Germinal center (tissue), 1 donor: ENCODE measurements at regions not wholly inside any gene's neighbourhood (a gene's known extent, or its start where the extent isn't known, plus 50 kb on each side); places are given as distances from the start of the nearest gene placed in this dataset.

Experiments
- DNase-seq: peaks from one replicate; pipeline ENCODE4 v3.0.0; 2012; ENCODE audit warnings: mixed read lengths, low spot score

DNA sequence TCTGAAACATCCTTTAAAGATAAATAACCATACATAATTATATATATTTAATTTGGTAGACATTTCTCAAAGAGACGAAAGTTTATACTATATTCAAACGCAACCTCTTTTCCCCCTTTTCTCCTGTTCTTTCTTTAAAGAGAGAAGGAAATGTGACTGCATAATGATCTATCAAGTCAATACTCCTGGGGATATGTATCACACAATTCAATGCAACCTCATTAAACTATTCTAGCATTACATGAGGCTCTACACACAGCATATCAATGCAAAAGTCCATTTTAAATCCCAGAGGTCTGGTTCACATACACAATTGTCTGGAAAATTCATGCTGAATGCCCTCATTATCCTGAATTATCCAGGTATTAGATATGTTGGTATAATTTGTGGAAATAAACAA, 330.7 kb downstream of the LMX1A start:
- DNase-seq = no peak

DNA sequence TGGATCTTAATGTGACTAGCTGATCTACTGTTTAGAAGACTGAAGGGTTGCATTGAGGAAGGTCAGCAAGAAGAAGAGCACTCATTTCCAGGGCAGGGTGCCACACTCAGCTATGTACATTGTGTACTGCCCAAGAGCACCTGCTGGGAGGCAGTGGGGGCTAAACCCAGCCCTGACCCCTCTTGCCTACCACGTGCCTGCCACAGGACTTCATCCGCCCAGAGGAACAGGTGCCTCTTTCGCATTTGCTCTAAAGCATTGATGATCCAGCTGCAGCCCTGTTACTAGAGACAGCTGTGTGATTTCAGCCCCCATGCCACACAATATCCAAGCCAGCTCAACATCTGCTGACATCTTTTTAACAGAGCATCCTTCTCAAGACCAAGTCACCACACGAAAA, 341.8 kb downstream of the LMX1A start:
- DNase-seq = no peak

DNA sequence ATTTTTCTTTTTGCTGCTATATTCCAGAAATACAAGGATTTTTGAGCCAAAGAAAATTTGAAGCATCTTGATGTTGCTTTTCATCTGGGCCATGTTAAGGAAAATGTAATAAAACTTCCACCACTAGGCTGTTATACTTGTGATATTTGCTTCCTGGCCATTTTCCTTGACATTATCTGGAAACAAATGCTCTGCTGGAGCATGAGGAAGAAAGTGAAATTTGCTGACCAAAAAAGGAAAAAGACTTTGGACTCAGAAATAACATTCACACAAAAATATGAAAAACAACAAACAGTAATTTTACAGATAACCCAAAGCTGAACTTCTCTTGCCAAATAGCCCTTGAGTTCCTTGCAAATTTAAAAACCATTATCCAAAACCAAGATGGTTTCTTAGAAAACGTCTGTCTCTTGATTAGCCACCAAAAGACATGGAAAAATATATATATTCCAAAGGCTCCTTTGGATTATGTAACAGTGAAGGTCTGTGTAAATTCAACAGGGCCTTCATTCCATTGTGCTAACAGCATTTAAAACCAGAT, 344.5 kb downstream of the LMX1A start:
- no peak for DNase-seq

DNA sequence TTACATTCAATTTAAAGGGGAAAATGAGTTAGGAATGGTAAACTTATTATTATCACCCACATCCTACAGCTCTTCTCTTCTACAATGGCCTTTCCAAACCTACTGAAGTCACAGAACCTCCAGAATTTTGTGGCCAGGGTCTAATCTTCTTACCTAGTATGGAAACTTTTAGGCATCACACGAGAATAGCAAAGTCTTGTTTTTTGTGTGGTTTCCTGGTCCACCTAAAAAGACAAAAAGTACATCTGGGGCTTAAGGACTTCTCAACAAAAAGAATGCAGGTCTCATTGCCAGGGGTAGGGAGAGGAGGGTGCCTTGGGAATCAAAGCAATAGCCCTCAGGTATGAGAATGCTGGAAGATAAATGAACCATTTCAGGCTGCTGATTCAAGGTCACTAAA, 345.3 kb downstream of the LMX1A start:
- DNase-seq = no peak

DNA sequence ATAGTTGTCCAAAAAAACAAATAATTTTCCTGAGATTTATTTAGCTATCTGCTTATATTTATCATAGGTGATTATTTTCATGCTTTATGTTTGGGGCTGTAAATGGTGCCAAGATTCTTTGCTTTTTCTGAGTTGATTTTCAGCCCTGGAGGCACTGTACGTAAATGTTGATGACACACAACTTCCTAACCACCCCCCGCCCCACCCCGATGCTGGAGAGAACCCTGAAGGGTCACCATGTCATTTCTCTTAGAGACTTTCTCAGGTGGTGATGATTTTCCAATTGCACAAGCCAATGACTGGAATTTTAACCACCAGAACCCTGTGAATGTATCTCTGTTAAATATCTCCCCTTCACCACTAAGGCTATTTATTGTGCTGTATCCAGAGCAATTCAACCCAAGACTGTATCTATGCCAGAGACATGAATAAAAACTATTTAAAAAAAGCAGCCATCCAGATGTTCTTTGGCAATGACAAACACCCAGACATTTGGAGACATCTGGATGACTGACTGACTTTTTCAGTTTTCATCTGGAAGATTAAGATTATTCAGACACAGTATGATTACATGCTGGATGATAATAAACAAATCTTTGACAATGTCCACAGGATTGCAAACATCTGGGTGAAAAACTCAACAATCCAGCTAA, 346.0 kb downstream of the LMX1A start:
- no peak for DNase-seq

DNA sequence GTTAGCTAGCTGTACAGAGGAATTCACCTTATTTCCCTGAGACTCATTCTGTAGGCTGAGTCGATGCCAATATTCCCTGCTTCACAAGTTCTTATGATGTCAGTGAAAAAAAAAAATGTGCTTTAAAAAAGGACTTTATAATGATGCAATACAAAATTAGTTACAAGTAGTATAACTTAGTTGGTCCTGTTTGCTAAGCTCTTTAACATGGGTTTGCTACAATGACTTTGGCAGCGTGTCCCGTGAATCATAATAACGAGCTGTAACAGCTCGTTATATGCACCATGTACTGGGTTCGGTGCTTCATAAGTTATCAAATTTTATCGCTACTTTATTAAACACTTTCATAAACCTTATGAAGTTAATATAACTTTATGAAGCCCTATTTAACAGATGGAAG, 349.7 kb downstream of the LMX1A start:
- no peak for DNase-seq

DNA sequence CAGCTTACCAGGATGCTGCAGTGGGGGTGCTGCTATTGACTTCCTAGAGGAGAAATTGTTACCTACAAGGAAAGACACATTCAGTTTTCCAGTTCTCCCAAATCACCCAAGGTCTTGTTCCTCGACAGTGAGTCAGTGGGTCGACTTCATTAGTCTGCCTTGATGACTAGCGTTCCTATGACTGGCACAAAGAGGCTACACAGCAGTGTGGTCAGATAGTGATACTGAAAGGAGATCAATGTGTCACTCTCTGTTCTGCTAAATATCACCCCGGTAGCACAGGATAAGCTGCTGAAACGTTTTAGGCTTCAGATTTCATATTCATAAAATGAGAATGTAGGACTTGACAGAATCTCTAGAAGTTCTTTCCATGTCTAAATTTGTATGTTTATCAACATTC, 357.4 kb downstream of the LMX1A start:
- DNase-seq = no peak

DNA sequence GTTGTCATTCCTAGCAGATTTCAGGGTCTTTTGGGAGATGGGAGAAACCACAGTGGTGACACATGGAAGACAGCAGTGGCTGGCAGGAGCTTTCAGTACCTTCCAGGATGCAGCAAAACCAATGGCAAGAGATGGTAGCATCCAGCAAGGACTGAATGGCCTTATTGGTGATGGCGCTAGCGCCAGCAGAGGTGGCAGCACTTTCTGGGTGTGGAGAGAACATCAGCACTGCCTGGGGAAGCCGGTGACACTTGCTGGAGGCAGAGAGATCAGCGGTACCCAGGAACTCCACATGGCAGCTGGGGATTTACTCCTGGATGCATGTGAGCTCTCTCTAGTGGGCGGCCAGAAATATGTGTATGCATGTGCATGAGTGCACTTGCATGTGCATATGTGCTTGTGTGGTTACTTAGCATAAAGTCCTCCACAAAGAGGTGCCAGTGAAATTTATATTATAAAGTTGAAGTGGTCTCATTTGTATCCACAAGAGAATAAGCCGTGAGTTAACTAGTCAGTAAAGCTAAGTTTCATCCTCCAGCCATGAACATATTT, 364.7 kb downstream of the LMX1A start:
- no peak for DNase-seq

DNA sequence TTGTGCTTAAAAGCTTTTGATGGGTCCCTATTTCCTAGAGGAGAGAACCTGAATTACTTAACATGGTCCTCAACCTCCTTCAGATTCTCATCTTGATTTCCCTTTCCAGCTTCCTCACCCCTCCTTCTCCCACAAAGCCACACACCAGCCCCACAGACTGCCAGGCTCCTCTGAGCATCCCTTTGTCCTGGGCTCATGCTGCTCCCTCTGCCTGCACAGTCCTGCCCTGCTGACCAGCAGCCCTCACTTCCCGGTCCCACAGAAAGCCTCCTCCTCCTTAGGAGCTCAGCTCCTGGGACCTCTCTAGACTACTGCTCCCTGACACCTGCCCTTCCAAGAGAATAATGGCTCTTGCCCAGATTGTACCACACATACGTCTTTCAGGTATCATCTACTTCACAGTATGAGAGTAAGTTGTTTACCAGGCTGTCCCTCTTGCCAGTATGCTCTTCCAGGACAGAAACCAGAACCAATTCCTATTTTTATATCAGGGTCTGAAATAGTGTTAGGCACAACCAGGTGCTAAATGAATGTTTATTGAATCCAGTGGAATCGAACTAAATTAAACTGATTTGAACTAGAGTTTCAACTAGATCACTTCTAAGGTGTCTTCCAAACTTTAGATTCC, 373.4 kb downstream of the LMX1A start:
- no peak for DNase-seq

DNA sequence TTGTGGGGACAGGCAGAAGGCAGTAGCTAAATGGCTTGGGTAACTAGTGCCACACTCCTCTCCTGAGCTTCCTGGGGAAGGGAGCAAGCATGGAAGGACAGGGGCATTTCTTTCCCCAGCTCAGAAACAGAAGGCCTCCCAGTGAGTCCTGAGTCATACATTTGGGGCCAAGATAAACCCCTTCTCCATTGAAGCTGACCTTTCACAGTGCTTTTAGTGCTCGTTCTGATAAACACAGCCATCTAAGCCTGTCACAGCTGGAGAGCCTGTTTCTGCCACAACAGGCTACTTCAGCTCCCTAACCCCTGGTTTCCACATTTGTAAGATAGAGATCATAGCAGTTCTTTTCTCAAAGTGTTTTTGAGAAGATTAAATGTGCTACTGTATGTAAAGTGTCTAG, 374.0 kb downstream of the LMX1A start:
- DNase-seq = no peak

DNA sequence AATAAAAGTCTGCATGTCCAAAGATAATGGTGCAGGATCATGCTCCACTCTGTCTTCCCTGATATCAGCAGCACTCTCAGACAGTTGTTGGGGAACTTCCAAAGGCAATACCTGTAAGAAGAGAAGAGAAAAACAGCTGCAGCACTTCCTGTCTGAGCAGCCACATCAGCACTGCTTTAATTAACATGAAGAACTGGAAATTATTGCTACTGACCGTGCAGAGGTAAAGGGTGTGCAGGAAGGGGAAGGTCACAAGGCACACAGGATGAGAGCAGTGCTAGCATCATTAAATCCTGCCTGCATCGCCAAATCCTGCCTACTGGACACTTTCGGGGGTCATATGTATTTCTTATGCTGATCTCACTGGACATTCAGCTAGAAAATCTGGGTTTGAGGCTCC, 379.0 kb downstream of the LMX1A start:
- no peak for DNase-seq

DNA sequence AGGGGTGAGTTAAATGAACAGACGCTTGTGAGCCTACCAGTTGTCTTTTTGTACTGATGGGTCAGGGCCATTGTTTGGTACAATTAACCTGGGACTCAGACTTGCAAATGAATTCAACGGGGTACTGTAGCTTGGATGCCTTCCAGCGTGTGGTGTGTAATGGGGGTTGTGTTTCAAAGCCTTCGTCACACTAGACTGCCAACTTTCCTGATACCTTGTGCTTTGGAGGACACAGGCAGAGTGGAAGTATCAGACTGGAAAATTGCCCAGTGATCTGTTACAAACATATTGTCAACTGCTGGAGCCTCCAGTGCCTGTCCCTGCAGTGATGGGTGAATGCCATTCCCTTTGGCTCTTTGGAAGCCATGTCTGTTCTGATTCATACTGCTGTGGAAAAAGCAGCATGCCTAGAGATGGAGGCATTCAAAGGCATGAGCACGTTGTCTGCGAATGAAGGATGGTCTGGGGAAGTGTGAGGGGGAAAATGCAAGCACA, 384.5 kb downstream of the LMX1A start:
- DNase-seq = no peak

DNA sequence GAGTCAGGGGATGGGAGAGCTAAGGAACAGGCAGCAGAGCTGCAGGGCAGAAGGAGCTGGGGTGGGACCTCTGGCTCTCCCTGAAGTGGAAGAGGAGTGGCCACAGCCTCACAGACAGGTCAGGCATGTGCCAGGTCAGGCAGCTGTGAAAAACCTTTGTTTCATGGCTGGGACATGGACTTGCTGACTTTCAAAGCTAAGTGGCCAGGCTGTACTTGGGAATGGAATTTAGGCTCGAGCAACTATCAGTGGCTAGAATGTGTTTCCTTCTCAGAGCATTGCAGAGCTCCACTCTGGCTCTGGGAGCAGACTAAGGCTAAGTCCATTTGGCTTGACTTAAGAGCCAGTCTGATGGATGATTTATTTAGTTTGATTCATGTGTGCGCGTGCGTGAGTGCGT, 385.1 kb downstream of the LMX1A start:
- DNase-seq = no peak

DNA sequence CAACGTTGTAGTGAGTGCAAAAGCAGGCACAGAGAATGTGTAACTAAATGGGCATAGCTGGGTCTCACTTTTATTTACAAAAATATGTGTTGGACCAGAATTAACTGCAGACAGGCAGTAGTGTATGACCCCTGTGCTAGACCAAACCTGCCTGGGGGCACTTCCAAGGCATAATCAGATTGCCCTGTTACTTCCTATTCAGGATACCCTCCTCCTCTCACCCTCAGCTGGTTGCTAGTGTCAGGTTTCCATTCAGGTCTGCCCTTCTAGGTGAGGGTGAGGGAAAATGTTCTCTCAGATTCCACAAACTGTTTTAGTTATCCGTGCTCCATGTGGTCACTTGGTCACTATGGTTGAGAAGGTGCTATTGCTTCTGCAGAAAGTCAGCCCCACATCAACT, 387.3 kb downstream of the LMX1A start:
- DNase-seq = no peak

DNA sequence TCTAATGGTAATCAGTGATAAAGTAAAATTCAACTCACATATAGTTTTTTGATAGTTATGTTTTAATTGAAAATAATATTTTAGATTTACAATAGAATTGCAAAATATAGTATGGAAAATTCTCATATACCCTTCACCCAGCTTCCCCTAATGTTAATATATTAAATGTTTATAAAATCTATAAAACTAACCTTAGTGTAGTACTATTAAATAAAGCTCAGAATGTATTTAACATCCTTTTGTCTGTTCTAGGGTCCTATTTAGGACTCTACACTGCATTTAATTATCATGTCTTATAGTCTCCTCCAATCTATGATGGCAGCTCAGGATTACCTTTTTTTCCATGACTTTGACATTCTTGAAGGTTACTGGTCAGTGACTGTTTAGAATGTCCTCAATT, 389.2 kb downstream of the LMX1A start:
- DNase-seq = no peak

DNA sequence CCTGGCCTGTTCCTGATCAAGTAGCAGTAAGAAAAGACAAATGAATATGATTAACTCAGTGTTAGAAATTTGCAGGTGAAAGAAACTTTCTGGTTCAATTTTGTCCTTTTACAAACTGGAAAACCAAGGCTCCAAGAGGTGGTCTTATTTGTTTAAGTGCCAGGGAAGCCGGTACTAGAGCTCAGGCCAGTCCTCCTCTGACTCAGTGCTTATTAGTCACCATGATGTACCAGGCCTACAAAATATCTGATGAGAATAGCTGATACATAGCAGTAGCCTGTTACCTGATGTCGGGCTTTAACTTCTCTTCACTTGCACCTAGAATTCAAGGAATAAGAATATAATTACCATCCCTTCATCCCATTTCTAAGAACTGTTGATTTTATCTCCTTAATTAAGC, 394.8 kb downstream of the LMX1A start:
- DNase-seq = no peak

DNA sequence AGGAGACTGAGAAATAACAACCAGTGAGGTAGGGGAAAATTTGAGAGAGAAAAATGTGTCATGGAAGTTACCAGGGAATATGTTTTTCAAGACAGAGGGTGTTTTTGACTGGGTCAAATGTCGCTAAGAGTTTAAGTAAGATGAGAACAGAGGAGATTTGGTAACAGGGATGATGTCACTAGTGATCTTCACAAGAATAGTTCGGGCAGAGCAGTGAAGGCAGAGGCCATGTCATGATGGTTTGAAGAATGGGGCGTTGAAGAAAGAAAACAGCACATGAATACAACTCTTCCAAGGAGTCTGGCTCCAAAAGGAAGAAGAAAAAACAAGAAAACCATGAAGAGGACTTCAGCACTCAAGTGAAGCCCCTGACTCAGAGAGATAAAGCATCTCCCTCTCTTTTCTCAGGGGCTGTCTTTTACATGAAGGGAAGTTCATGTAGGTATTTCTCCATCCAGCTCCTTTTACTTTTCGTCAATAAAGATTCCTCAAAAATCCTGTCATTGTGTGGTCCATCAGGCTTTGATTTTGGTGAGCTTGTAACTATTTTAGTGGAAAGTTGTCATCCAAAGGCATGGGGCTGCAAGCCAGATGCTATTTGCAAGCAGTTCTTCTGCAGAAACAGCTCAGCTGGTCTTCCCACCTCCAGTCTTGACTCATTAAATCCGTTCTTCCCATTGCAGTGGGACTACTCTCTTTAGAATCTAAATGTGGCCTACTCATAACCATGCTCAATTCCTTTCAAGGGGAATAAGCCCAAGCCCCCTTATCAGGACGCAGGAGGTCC, 397.3 kb downstream of the LMX1A start:
- DNase-seq = no peak

DNA sequence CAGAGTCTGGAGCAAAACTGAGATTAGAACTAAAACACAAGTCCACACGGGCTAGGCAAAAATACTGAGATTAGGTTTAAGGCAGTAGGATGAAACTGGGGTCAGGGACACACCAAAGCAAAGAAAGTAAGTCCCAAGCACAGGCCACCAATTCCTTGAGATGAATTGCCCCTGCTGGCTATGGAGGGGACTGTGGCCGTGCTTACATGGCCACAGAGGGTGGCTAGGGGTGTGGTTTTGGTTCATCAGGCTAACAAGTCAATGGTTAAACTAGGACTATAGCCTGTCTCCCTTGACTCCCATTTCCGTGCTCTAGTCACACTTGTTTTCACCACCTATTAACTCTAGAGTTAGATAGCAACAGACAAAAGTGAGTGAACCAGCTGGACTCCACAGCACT, 394.8 kb downstream of the PBX1 start:
- DNase-seq = no peak

DNA sequence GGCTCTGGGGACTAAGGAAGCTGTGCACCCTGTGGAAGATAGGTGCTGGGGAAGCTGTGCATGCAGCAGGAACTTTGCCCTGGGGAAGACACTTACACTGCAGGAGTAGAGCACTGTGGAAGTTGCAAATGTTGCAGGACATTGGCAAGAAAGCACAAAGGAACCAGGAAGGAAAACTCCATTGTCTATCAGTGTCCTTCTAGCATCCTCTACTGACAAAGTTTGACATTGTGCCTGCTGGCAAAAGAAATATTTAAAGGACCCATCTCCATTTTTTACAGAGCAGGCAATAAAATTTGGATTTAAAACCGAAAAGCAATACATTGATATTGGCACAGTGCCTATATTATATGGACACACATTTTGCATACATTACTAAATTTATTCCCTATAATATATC, 394.1 kb downstream of the PBX1 start:
- DNase-seq = no peak

DNA sequence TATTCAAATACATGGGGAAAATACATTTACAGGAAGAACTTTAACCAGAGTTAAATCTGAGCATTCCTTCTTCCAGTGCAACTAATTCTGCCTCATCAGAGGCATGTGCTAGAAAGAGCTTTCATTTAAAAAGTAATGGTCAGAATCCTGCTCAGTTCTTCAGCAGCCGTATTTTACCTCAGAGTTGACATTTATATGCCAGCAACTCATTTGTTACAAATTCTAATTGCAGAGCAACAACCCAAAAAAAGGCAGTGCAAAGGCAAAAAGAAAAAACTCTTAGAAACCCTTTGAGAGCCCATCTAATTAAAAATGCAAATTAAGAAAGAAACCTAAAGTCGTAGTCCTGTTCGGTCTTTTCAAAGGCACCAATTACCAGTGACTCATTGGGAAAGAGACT, 392.5 kb downstream of the PBX1 start:
- no peak for DNase-seq

DNA sequence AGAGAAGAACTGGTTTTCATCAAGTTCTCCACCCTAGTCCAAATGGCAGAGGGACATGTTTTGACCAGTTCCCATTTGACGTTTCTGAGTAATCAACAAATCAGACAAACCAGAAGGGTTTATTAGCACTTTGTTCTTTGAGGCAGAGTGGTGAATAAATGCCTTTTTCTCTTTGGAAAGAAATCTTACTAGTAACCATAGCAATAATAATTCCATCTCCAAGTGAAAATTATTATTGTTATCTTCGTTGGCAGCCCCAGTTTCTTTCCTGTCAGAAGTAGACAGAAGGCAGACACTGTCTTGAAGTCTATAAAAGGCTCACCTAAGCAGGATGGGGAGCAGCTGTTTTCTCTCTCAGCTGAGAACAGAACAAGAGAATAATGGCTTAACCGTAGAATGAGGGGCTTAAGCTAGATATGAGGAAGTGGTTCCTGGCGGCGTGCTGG, 391.6 kb downstream of the PBX1 start:
- no peak for DNase-seq

DNA sequence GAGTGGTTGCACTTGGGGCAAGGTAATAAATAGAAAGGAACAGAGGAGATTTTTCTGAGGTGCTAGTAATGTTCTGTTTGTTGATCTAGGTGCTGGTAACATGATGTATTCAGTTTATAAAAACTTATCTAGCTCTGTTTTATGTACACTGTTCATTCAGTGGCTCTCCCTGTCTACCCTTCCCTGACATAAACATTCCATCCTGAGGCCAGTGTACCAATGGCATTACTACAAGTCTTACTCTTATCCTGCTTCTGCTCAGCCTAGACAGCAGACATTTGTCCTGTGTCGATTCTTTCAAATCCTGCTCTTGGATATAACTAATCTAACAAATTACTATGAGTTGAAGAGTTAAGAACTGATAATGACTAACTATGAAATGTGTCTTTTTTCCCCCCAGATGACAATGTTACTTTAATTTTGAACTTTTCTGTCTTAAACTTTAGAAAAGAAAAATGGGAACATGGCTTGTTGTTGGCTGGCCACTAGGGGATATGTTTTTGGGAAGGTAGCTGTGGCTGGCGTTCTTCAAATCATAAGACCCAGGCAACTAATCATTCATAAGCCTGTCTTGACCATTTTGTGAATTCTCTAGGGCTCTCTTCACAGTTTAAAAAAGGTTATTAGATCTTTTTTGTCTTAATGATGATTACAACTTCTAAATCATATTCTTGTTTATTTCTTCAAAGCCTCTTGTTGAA, 390.9 kb downstream of the PBX1 start:
- no peak for DNase-seq
